ENCODE measurements at regions not wholly inside any gene's neighbourhood (a gene's known extent, or its start where the extent isn't known, plus 50 kb on each side); places are given as distances from the start of the nearest gene placed in this dataset.
"Not testable (repeated sequence)": the region's sequence is repeated elsewhere in the genome, so short reads cannot be mapped to it uniquely, and the experiment has no call there.

GRCh38 chr5:157956271-157956885, 97.4 kb upstream of the CLINT1 start:
- no peak for FAIRE-seq

- FAIRE-seq: no peak
Measured at GRCh38 chr5:157955541-157956172, 96.7 kb upstream of the CLINT1 start.

GRCh38 chr5:157952374-157952685, 93.4 kb upstream of the CLINT1 start:
- FAIRE-seq: no peak

GRCh38 chr5:157951673-157952373, 92.9 kb upstream of the CLINT1 start:
- no peak for FAIRE-seq

- no peak for FAIRE-seq
Measured at GRCh38 chr5:157949520-157949919, 90.6 kb upstream of the CLINT1 start.

GRCh38 chr5:157948738-157949410, 89.9 kb upstream of the CLINT1 start:
- FAIRE-seq: peak; percentile 91

- FAIRE-seq: no peak
Measured at GRCh38 chr5:157947156-157947555, 88.2 kb upstream of the CLINT1 start.

GRCh38 chr5:157945822-157946221, 86.9 kb upstream of the CLINT1 start:
- FAIRE-seq: not testable (repeated sequence)

GRCh38 chr5:157944938-157945337, 86.0 kb upstream of the CLINT1 start:
- no peak for FAIRE-seq

GRCh38 chr5:157944077-157944633, 85.2 kb upstream of the CLINT1 start:
- FAIRE-seq: no peak

- no peak for FAIRE-seq
Measured at GRCh38 chr5:157942595-157942994, 83.7 kb upstream of the CLINT1 start.

GRCh38 chr5:157941616-157942015, 82.7 kb upstream of the CLINT1 start:
- no peak for FAIRE-seq

- not testable (repeated sequence) for FAIRE-seq
Measured at GRCh38 chr5:157938101-157938500, 79.2 kb upstream of the CLINT1 start.

GRCh38 chr5:157936776-157937501, 78.0 kb upstream of the CLINT1 start:
- FAIRE-seq: not testable (repeated sequence)

GRCh38 chr5:157934600-157934999, 75.7 kb upstream of the CLINT1 start:
- FAIRE-seq: no peak

GRCh38 chr5:157933005-157933404, 74.1 kb upstream of the CLINT1 start:
- no peak for FAIRE-seq

GRCh38 chr5:157930710-157931109, 71.8 kb upstream of the CLINT1 start:
- no peak for FAIRE-seq

GRCh38 chr5:157926977-157927376, 68.0 kb upstream of the CLINT1 start:
- FAIRE-seq: no peak

- FAIRE-seq: no peak
Measured at GRCh38 chr5:157925786-157926671, 67.1 kb upstream of the CLINT1 start.

GRCh38 chr5:157924931-157925729, 66.2 kb upstream of the CLINT1 start:
- no peak for FAIRE-seq

GRCh38 chr5:157924490-157924889, 65.5 kb upstream of the CLINT1 start:
- FAIRE-seq: no peak
